ENCODE measurements at regions not wholly inside any gene's neighbourhood (a gene's known extent, or its start where the extent isn't known, plus 50 kb on each side); places are given as distances from the start of the nearest gene placed in this dataset.

GRCh38 chr3:191068946-191069813 is 129.9 kb upstream of the OSTN start:
- Histone ChIP-seq H4K20me1 (ENCODE audit: control insufficient read depth, insufficient read depth, low read length, poor library complexity, severe bottlenecking) (no peaks in the 10 kb centered on the region), H3K36me3 (replicated peaks in 1 of 2; ENCODE audit: control extremely low read depth in 1 of 2, control insufficient read depth in 1 of 2, extremely low read depth in 1 of 2, insufficient read depth in 2 of 2, low read length in 1 of 2) (no peaks in the 10 kb centered on the region), H3K4me2 (replicated peaks; ENCODE audit: low read depth, low read length, poor library complexity, severe bottlenecking) (no peak overlapping the region), H2AFZ (ENCODE audit: insufficient read depth, low read depth, low read length, poor library complexity, severe bottlenecking) (no peak overlapping the region), H3K9me3 (ENCODE audit: control extremely low read depth in 1 of 3, control insufficient read depth in 2 of 3, insufficient read depth in 1 of 3, low read length in 2 of 3) (no peaks in the 10 kb centered on the region), H3K4me1 (ENCODE audit: control insufficient read depth in 2 of 2, insufficient read depth in 2 of 2, low read length in 2 of 2) (no peaks in the 10 kb centered on the region), H3K79me2 (ENCODE audit: control insufficient read depth, insufficient read depth, low read length) (no peaks in the 10 kb centered on the region), H3K4me3 (ENCODE audit: control extremely low read depth in 1 of 5, extremely low read depth in 1 of 5, insufficient read depth in 1 of 5, low read depth in 2 of 5, low read length in 4 of 5) (no peak overlapping the region), H3K27ac (ENCODE audit: low read length in 2 of 2) (no peak overlapping the region), H3K9ac (ENCODE audit: low read length) (no peak overlapping the region), H3K27me3 (replicated peaks in 1 of 4; ENCODE audit: control extremely low read depth in 1 of 4, control insufficient read depth in 3 of 4, insufficient read depth in 4 of 4, low read length in 3 of 4) (no peaks in the 10 kb centered on the region)
- no peak overlapping the region for H3K27ac Mint-ChIP-seq
- no peak overlapping the region for H3K4me3 Mint-ChIP-seq
- ATAC-seq (ENCODE audit: low read depth): no peak
- intact Hi-C loops (cut with micrococcal nuclease): no loop called here
- H3K9me3 Mint-ChIP-seq (ENCODE audit: insufficient read depth): no peaks in the 10 kb centered on the region
- no peak for TF ChIP-seq EZH2 (IDR thresholded peaks at IDR 0.05; ENCODE audit: borderline replicate concordance, insufficient read depth, low read depth, low read length, poor library complexity, severe bottlenecking)
- TF ChIP-seq, protein P1, sequence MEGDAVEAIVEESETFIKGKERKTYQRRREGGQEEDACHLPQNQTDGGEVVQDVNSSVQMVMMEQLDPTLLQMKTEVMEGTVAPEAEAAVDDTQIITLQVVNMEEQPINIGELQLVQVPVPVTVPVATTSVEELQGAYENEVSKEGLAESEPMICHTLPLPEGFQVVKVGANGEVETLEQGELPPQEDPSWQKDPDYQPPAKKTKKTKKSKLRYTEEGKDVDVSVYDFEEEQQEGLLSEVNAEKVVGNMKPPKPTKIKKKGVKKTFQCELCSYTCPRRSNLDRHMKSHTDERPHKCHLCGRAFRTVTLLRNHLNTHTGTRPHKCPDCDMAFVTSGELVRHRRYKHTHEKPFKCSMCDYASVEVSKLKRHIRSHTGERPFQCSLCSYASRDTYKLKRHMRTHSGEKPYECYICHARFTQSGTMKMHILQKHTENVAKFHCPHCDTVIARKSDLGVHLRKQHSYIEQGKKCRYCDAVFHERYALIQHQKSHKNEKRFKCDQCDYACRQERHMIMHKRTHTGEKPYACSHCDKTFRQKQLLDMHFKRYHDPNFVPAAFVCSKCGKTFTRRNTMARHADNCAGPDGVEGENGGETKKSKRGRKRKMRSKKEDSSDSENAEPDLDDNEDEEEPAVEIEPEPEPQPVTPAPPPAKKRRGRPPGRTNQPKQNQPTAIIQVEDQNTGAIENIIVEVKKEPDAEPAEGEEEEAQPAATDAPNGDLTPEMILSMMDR (IDR thresholded peaks at IDR 0.05): no peak
- POLR2A ChIA-PET: no interaction called here
- H3K27me3 Mint-ChIP-seq: peaks cover 11% of the 10 kb centered on the region
- no CpG with 5 or more reads among the region's 5 CpGs for WGBS (ENCODE audit: insufficient coverage)
- H3K4me1 Mint-ChIP-seq: no peaks in the 10 kb centered on the region
- no peak for DNase-seq
- CTCF ChIA-PET: no interaction called here

GRCh38 chr3:191066669-191067068 is 132.4 kb upstream of the OSTN start:
- Histone ChIP-seq H3K4me1 (ENCODE audit: control insufficient read depth in 2 of 2, insufficient read depth in 2 of 2, low read length in 2 of 2) (no peaks in the 10 kb centered on the region), H3K36me3 (replicated peaks in 1 of 2; ENCODE audit: control extremely low read depth in 1 of 2, control insufficient read depth in 1 of 2, extremely low read depth in 1 of 2, insufficient read depth in 2 of 2, low read length in 1 of 2) (no peaks in the 10 kb centered on the region), H3K27me3 (replicated peaks in 1 of 4; ENCODE audit: control extremely low read depth in 1 of 4, control insufficient read depth in 3 of 4, insufficient read depth in 4 of 4, low read length in 3 of 4) (no peaks in the 10 kb centered on the region), H3K4me3 (ENCODE audit: control extremely low read depth in 1 of 5, extremely low read depth in 1 of 5, insufficient read depth in 1 of 5, low read depth in 2 of 5, low read length in 4 of 5) (no peak overlapping the region), H3K79me2 (ENCODE audit: control insufficient read depth, insufficient read depth, low read length) (no peaks in the 10 kb centered on the region), H3K4me2 (replicated peaks; ENCODE audit: low read depth, low read length, poor library complexity, severe bottlenecking) (no peak overlapping the region), H3K9ac (ENCODE audit: low read length) (no peak overlapping the region), H4K20me1 (ENCODE audit: control insufficient read depth, insufficient read depth, low read length, poor library complexity, severe bottlenecking) (no peaks in the 10 kb centered on the region), H2AFZ (ENCODE audit: insufficient read depth, low read depth, low read length, poor library complexity, severe bottlenecking) (no peak overlapping the region), H3K9me3 (ENCODE audit: control extremely low read depth in 1 of 3, control insufficient read depth in 2 of 3, insufficient read depth in 1 of 3, low read length in 2 of 3) (no peaks in the 10 kb centered on the region), H3K27ac (ENCODE audit: low read length in 2 of 2) (no peak overlapping the region)
- CTCF ChIA-PET: interaction anchor here (0.9 kb wide), 1 partner anchor 15 kb away, joined by 3 read pairs; no protein-coding TSS in a partner anchor
- H3K27ac Mint-ChIP-seq: no peak overlapping the region
- WGBS (ENCODE audit: insufficient coverage): no CpG with 5 or more reads among the region's 1 CpG
- DNase-seq (no peak), ATAC-seq (ENCODE audit: low read depth) (no peak)
- POLR2A ChIA-PET: no interaction called here
- no peak overlapping the region for H3K4me3 Mint-ChIP-seq
- no peaks in the 10 kb centered on the region for H3K9me3 Mint-ChIP-seq (ENCODE audit: insufficient read depth)
- no peaks in the 10 kb centered on the region for H3K4me1 Mint-ChIP-seq
- peaks cover 5% of the 10 kb centered on the region for H3K27me3 Mint-ChIP-seq
- intact Hi-C loops (cut with micrococcal nuclease): no loop called here
- TF ChIP-seq, protein P1 (IDR thresholded peaks at IDR 0.05): no peak
- TF ChIP-seq EZH2 (IDR thresholded peaks at IDR 0.05; ENCODE audit: borderline replicate concordance, insufficient read depth, low read depth, low read length, poor library complexity, severe bottlenecking): no peak

All from B cell (primary cell).